Ishikawa (cell line): ENCODE measurements at regions not wholly inside any gene's neighbourhood (a gene's known extent, or its start where the extent isn't known, plus 50 kb on each side); places are given as distances from the start of the nearest gene placed in this dataset.

Source experiments
- EP300 ChIP-seq: IDR thresholded peaks from 2 replicates; pipeline ENCODE4 v1.6.1; 2012; ENCODE audit warnings: borderline replicate concordance
- FOXM1 ChIP-seq: IDR thresholded peaks from 2 replicates; pipeline ENCODE4 v1.6.1; 2012; ENCODE audit warnings: low read depth, borderline replicate concordance
- YY1 ChIP-seq: IDR thresholded peaks from 2 replicates; pipeline ENCODE4 v1.6.1; 2012; ENCODE audit warnings: low read depth
- TF ChIP-seq, protein P1 (sequence below): IDR thresholded peaks from 2 replicates; pipeline ENCODE4 v1.6.1; 2012

DNA sequence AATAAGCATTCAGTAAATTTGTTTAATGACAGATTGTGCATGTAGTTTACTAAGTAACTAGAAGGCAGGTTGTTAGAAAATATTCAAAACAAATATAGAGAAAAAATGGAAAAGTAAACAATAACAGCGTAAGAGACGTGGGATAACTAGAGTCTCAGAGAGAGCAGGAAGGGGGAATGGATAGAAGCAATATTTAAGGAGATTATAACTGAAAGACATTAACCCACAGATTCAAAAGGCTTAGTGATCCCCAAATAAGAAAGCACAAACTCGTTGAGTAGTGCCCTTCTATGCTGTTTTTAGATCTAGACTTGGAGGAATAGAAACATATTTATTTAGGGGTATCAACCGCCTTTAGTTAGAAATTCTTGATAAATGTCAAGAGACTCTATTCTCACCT, 169.7 kb upstream of the RGS6 start:
- TF ChIP-seq FOXM1 (no peak), EP300 (no peak), YY1 (no peak)
- TF ChIP-seq, protein P1, sequence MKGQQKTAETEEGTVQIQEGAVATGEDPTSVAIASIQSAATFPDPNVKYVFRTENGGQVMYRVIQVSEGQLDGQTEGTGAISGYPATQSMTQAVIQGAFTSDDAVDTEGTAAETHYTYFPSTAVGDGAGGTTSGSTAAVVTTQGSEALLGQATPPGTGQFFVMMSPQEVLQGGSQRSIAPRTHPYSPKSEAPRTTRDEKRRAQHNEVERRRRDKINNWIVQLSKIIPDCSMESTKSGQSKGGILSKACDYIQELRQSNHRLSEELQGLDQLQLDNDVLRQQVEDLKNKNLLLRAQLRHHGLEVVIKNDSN = no peak
